ENCODE measurements at regions not wholly inside any gene's neighbourhood (a gene's known extent, or its start where the extent isn't known, plus 50 kb on each side); places are given as distances from the start of the nearest gene placed in this dataset.

DNA sequence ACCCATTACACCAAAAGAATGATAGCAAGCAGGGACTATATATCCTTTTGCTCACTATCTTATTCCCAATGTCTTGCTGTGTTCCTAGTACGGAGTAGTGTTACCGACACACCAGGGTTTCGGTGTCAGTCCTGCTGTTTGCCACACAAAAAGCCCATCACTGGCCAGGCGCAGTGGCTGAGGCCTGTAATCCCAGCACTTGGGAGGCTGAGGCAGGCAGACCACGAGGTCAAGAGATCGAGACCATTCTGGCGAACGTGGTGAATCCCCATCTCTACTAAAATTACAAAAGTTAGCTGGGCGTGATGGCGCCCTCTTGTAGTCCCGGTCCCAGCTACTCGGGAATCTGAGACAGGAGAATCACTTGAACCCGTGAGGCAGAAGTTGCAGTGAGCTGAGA, 1467.3 kb upstream of the MIR17HG start:
- Histone ChIP-seq H3K4me3 (no peak overlapping the region), H3K27me3 (no peaks in the 10 kb centered on the region), H3K9me3 (no peaks in the 10 kb centered on the region), H3K27ac (no peak overlapping the region), H3K36me3 (no peaks in the 10 kb centered on the region), H3K4me1 (no peaks in the 10 kb centered on the region)
- no peak for TF ChIP-seq CTCF (IDR thresholded peaks at IDR 0.05)
- DNase-seq (ENCODE audit: low spot score), result no peak

DNA sequence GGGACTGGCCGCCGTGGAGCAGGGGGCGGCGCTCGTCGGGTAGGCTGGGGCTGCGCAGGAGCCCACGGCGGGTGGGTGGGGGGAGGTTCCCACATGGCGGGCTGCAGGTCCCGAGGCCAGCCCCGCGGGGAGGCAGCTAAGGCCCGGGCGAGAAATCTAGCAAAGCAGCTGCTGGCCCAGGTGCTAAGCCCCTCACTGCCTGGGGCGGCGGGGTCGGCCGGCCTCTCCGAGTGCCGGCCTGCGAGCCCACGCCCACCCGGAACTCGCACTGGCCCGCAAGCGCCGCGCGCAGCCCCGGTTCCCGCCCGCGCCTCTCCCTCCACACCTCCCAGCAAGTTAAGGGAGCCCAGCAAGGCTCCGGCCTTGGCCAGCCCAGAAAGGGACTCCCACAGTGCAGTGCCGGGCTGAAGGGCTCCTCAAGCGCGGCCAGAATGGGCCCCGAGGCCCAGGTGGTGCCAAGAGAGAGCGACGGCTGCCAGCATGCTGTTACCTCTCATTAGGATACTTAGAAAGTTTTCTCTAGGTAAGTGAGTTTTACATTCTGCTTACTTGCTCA, 1463.5 kb upstream of the MIR17HG start:
- H3K4me3 ChIP-seq, result no peak overlapping the region
- no peaks in the 10 kb centered on the region for H3K4me1 ChIP-seq
- no peaks in the 10 kb centered on the region for H3K36me3 ChIP-seq
- no peak for TF ChIP-seq CTCF (IDR thresholded peaks at IDR 0.05)
- DNase-seq (ENCODE audit: low spot score), result no peak
- H3K27me3 ChIP-seq, result no peaks in the 10 kb centered on the region
- H3K9me3 ChIP-seq, result no peaks in the 10 kb centered on the region
- no peak overlapping the region for H3K27ac ChIP-seq

DNA sequence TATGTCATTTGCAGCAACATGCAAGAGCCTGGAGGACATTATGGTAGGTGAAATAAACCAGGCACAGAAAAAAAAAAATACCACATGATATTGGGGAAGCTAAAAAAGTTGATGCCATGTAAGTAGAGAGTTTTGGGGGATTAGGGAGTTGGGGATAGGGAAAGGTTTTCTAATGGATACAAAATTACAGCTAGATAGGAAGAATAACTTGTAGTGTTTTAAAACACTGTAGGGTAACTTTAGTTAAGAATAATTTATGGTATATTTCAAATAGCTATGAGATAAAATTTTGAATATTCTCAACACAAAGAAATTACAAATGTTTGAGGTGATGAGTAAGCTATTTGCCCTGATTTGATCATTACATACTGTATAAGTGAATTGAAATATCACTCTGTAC, 1456.7 kb upstream of the MIR17HG start:
- Histone ChIP-seq H3K36me3 (no peaks in the 10 kb centered on the region), H3K9me3 (no peaks in the 10 kb centered on the region), H3K27me3 (no peaks in the 10 kb centered on the region), H3K4me3 (no peak overlapping the region), H3K4me1 (no peaks in the 10 kb centered on the region), H3K27ac (no peak overlapping the region)
- TF ChIP-seq CTCF (IDR thresholded peaks at IDR 0.05), result no peak
- DNase-seq (ENCODE audit: low spot score), result no peak

GRCh38 chr13:89891416-89891815, 1456.1 kb upstream of the MIR17HG start:
- no peak overlapping the region for H3K4me3 ChIP-seq
- no peak for DNase-seq (ENCODE audit: low spot score)
- no peaks in the 10 kb centered on the region for H3K27me3 ChIP-seq
- TF ChIP-seq CTCF (IDR thresholded peaks at IDR 0.05), result no peak
- H3K27ac ChIP-seq, result no peak overlapping the region
- H3K4me1 ChIP-seq, result no peaks in the 10 kb centered on the region
- no peaks in the 10 kb centered on the region for H3K36me3 ChIP-seq
- H3K9me3 ChIP-seq, result no peaks in the 10 kb centered on the region

DNA sequence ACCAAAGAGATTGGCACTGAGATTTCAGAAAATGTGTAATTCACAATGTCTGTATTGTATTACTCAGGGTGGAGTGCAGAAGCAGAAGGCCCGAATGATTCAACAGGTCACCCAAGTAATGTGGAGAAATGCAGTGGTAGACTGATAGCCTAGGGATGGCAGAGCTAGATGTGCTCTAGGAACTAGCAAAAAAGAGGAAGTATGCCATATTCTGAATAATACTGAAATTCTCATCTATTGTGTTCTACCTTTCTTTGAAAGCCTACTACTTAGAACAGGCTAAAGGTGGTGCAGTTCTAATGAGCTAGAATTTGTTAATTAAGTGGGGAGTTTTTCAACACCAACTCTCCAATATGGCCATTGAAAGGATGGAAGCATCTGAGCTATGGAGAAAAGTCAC, 1449.8 kb upstream of the MIR17HG start:
- no peak overlapping the region for H3K27ac ChIP-seq
- H3K9me3 ChIP-seq, result no peaks in the 10 kb centered on the region
- no peaks in the 10 kb centered on the region for H3K36me3 ChIP-seq
- H3K27me3 ChIP-seq, result no peaks in the 10 kb centered on the region
- no peaks in the 10 kb centered on the region for H3K4me1 ChIP-seq
- DNase-seq (ENCODE audit: low spot score), result no peak
- TF ChIP-seq CTCF (IDR thresholded peaks at IDR 0.05), result no peak
- no peak overlapping the region for H3K4me3 ChIP-seq

All from right atrium auricular region (tissue), 2 donors.